Erythroblast (primary cell): ENCODE measurements at regions not wholly inside any gene's neighbourhood (a gene's known extent, or its start where the extent isn't known, plus 50 kb on each side); places are given as distances from the start of the nearest gene placed in this dataset.

ENCODE experiments used
- GATA1 ChIP-seq: IDR thresholded peaks from 2 replicates; pipeline ENCODE4 v1.6.1; 2011; ENCODE audit warnings: low read depth, mild to moderate bottlenecking, control low read depth, low read length, moderate library complexity
- POLR2A ChIP-seq: IDR thresholded peaks from 2 replicates; pipeline ENCODE4 v1.6.1; 2011; ENCODE audit warnings: mild to moderate bottlenecking, low read length

DNA sequence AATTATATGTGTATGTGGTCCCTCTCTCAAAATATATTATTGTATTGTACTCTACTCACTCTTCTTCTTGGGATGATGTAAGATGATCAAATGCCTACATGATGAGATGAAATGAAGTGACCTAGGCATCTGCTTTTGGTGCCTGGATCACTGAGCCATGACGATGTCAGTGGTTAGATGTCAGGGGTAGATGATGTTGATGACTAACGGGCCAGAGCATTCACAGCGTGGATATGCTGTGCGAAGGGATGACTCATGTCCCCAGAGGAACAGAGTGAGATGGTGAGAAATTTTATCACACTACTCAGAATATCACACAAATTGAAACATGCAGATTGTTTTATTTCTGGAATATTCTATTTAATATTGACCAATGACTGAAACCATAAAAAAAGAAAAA lies 233.9 kb upstream of the CADM2 start:
- TF ChIP-seq POLR2A: no peak
- TF ChIP-seq GATA1: no peak
